Astrocyte of the cerebellum (primary cell): ENCODE measurements at regions not wholly inside any gene's neighbourhood (a gene's known extent, or its start where the extent isn't known, plus 50 kb on each side); places are given as distances from the start of the nearest gene placed in this dataset.

Experiments
- DNase-seq: peaks from one replicate; pipeline ENCODE4 v3.0.0-alpha.2; 2011; ENCODE audit warnings: low read depth
- H3K4me3 ChIP-seq: 2 replicates; pipeline ENCODE4 v1.5.1; 2011; ENCODE audit warnings: mild to moderate bottlenecking, low read depth, low read length, moderate library complexity
- in situ Hi-C: cut with HindIII; loops from 2 replicates; pipeline ENCODE4 v1.10.0; 2017; ENCODE audit warnings: low sequenced_read_pairs
- TF ChIP-seq, protein P1 (sequence below): IDR thresholded peaks from 2 replicates; pipeline ENCODE4 v1.5.1; 2012; ENCODE audit warnings: low read length, low read depth, moderate library complexity, mild to moderate bottlenecking; ENCODE audit errors: missing control alignments

DNA sequence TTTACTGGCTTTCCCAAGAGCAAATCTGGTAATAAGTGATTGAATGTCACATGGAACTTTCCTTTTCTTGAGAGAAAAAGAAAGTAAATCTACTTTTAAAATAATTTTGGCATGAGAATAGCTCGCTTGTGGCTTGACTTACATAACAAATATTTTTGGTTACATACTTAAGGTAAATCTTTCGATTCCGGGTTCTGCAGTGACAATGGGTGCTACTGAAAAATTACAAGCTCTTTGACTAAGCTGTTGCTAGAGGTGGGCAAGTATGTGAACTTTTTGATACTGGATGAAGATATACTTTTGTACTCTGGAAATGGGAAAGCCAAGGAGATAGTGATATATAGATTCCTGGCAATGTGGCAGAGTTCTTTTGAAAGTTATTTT lies 51.9 kb upstream of the OTOL1 start:
- no peak overlapping the region for H3K4me3 ChIP-seq
- in situ Hi-C loops: no loop called here
- DNase-seq: peak; percentile 69
- TF ChIP-seq, protein P1, sequence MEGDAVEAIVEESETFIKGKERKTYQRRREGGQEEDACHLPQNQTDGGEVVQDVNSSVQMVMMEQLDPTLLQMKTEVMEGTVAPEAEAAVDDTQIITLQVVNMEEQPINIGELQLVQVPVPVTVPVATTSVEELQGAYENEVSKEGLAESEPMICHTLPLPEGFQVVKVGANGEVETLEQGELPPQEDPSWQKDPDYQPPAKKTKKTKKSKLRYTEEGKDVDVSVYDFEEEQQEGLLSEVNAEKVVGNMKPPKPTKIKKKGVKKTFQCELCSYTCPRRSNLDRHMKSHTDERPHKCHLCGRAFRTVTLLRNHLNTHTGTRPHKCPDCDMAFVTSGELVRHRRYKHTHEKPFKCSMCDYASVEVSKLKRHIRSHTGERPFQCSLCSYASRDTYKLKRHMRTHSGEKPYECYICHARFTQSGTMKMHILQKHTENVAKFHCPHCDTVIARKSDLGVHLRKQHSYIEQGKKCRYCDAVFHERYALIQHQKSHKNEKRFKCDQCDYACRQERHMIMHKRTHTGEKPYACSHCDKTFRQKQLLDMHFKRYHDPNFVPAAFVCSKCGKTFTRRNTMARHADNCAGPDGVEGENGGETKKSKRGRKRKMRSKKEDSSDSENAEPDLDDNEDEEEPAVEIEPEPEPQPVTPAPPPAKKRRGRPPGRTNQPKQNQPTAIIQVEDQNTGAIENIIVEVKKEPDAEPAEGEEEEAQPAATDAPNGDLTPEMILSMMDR: no peak

DNA sequence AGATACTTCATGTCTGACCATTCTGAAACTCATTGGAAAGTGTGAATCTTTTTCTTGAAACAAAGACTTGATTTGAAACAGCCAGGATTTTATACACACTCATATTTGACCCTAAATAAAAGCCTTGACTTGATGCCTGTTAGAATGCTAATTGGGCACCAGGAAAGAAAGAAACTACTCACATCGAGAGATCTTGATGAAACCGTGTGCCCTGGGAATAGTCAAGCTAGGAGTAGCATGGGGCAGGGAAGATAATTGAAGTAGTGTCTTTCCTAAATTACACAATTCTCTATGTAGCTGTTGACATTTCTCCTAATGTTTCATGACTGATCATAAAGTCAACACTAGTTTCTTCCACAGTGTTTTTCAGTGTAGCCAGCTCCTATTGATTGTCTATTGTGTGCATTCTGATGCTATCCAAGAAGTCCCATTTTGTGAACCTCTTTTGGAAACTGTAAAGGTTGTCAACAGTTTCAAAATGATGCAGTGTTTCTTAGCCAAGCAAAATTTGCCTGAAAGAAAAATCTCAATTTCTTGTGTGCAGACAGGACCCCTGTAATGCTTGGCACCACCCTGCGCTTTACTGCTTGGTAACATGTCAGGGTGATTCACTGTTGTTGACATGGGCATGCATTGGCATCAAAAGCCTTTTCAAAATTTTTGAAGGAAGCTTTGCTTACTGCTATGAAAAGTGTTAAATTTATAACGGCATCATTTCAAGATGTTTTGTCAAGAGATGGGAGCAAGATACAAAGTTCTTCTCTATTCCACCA lies 52.5 kb upstream of the OTOL1 start:
- TF ChIP-seq, protein P1: no peak
- no peak for DNase-seq
- no peak overlapping the region for H3K4me3 ChIP-seq
- in situ Hi-C loops: no loop called here

DNA sequence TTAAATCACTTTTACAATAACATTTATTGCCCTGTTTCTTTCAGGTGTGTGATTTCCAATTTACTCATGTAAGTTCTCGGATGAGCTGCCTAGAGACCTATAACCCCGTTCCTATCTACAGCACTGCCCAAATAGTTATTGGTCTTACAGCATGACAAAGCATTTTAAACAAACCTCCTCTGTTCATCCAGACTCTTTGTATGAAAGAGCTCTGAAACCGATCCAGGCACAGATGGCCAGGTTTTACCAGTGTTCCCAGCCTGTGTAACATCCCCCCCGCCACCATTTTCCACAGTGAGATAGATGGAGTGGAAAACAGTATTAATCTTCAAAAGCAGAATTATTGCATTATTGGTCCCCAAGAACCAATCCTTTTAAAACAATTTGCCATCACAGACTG lies 59.0 kb upstream of the SPTSSB start:
- TF ChIP-seq, protein P1: no peak
- in situ Hi-C loops: no loop called here
- no peak overlapping the region for H3K4me3 ChIP-seq
- no peak for DNase-seq

DNA sequence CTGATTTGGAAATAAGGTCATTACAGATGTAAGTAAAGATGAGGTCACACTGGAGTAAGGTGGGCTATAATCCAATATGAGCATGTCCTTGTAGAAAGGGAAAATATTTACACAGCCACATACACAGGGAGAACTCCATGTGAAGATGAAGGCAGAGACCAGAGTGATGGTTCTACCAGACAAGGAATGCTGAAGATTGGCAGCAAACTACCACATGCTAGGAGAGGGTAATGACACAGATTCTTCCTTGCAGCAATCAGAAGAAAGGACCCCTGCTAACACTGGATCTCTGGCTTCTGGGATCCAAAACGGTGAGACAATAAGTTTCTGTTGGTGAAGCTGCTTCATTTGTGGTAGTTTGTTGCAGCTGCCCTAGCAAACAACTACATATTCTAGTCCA lies 56.0 kb upstream of the SPTSSB start:
- TF ChIP-seq, protein P1: no peak
- DNase-seq: no peak
- H3K4me3 ChIP-seq: no peak overlapping the region
- in situ Hi-C loops: no loop called here

DNA sequence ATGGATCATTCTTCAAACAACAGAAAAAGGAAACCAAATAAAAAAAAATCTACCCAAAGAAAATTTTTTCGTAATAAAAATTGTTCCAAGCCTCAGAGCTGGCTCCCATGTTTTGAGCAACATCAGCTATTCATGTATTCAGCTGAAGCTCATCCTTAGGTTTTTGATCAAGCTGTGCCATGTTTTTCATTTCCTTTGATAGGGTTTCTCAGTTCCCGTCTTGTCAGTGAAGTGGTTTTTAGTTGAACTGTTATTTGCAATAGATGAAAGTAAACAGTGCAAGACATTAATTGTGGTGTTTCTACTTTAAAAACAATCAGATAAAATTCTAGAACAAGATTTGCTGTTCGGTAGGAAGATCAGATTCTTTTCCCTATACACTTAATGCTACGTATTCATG lies 55.4 kb upstream of the SPTSSB start:
- H3K4me3 ChIP-seq: no peak overlapping the region
- DNase-seq: no peak
- TF ChIP-seq, protein P1: no peak
- in situ Hi-C loops: no loop called here

DNA sequence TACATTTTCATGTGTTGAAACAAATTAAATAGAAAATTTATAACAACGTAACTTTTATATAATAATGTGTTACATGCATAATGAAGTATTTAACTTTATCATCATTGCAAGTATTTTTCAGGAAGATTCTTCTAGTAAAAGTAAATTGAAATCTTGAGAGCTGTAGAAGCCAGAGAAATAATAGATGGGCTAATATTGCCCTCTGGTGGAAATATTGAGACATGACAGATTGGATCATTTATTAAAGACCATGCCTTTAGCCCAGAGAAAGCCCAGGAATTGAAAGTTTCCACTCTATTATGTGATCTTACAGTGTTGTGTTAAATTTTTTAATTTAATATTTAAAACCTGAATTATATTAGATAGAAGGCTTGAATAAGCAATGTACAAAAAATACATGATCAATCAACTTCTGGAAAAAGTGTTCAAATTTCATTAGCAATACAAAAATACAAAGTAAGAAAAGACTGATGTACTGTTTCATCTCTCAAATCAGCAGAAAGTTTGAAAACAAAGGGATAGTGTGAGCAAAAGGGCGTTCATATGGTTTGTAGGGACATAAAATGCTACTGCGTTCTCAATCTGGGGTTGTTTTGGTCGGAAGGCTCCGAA lies 52.7 kb upstream of the SPTSSB start:
- H3K4me3 ChIP-seq: no peak overlapping the region
- TF ChIP-seq, protein P1: peak; percentile 31
- in situ Hi-C loops: no loop called here
- DNase-seq: no peak
